Activated naive CD4-positive, alpha-beta T cell treated with anti-CD3 and anti-CD28 coated beads for 36 hours (primary cell): ENCODE measurements at regions not wholly inside any gene's neighbourhood (a gene's known extent, or its start where the extent isn't known, plus 50 kb on each side); places are given as distances from the start of the nearest gene placed in this dataset.

Source experiments
- CTCF ChIA-PET: fragments of 350-600 bp; sonication (Branson Sonifier 250); formaldehyde crosslinking; loops from one replicate; lab custom pipeline; 2021; ENCODE audit warnings: antibody characterized with exemption; lab: Charles Lee
- DNase-seq: peaks from one replicate; pipeline ENCODE4 v3.0.0-alpha.2; 2020
- H3K27ac Mint-ChIP-seq: one replicate; pipeline ENCODE4 v1.8.0; 2021; ENCODE audit warnings: mild to moderate bottlenecking, mixed read lengths
- H3K27me3 Mint-ChIP-seq: one replicate; pipeline ENCODE4 v1.8.0; 2021; ENCODE audit warnings: low read depth, mixed read lengths
- H3K36me3 Mint-ChIP-seq: one replicate; pipeline ENCODE4 v1.8.0; 2021; ENCODE audit warnings: low read depth, mixed read lengths
- H3K4me1 Mint-ChIP-seq: one replicate; pipeline ENCODE4 v1.8.0; 2021; ENCODE audit warnings: low read depth, mixed read lengths
- H3K4me3 Mint-ChIP-seq: one replicate; pipeline ENCODE4 v1.8.0; 2021; ENCODE audit warnings: mild to moderate bottlenecking, moderate library complexity, mixed read lengths
- H3K9me3 Mint-ChIP-seq: one replicate; pipeline ENCODE4 v1.8.0; 2021; ENCODE audit warnings: mixed read lengths
- intact Hi-C: fragments of 100-400 bp; cut with micrococcal nuclease; formaldehyde crosslinking; loops from one replicate; pipeline ENCODE4 v1.15.1; 2023

GRCh38 chr2:5507367-5507766, 184.8 kb upstream of the SOX11 start:
- Mint-ChIP-seq H3K4me1 (no peaks in the 10 kb centered on the region), H3K27ac (no peak overlapping the region), H3K9me3 (no peaks in the 10 kb centered on the region), H3K27me3 (no peaks in the 10 kb centered on the region), H3K36me3 (no peaks in the 10 kb centered on the region), H3K4me3 (no peak overlapping the region)
- DNase-seq: no peak
- intact Hi-C loops: no loop called here
- CTCF ChIA-PET: no interaction called here

- no peak overlapping the region for H3K27ac Mint-ChIP-seq
- no peak overlapping the region for H3K4me3 Mint-ChIP-seq
- H3K4me1 Mint-ChIP-seq: no peaks in the 10 kb centered on the region
- intact Hi-C loops: no loop called here
- CTCF ChIA-PET: no interaction called here
- DNase-seq: no peak
- H3K27me3 Mint-ChIP-seq: no peaks in the 10 kb centered on the region
- no peaks in the 10 kb centered on the region for H3K36me3 Mint-ChIP-seq
- no peaks in the 10 kb centered on the region for H3K9me3 Mint-ChIP-seq
Measured at GRCh38 chr2:5509362-5509761, 182.8 kb upstream of the SOX11 start.

GRCh38 chr2:5510082-5510481, 182.1 kb upstream of the SOX11 start:
- no peaks in the 10 kb centered on the region for H3K36me3 Mint-ChIP-seq
- DNase-seq: no peak
- H3K27me3 Mint-ChIP-seq: no peaks in the 10 kb centered on the region
- intact Hi-C loops: no loop called here
- H3K9me3 Mint-ChIP-seq: no peaks in the 10 kb centered on the region
- H3K27ac Mint-ChIP-seq: no peak overlapping the region
- CTCF ChIA-PET: no interaction called here
- H3K4me1 Mint-ChIP-seq: no peaks in the 10 kb centered on the region
- H3K4me3 Mint-ChIP-seq: no peak overlapping the region

GRCh38 chr2:5515693-5516092, 176.5 kb upstream of the SOX11 start:
- intact Hi-C loops: no loop called here
- no peaks in the 10 kb centered on the region for H3K36me3 Mint-ChIP-seq
- CTCF ChIA-PET: no interaction called here
- no peak overlapping the region for H3K4me3 Mint-ChIP-seq
- H3K27me3 Mint-ChIP-seq: no peaks in the 10 kb centered on the region
- DNase-seq: no peak
- H3K27ac Mint-ChIP-seq: no peak overlapping the region
- H3K9me3 Mint-ChIP-seq: no peaks in the 10 kb centered on the region
- no peaks in the 10 kb centered on the region for H3K4me1 Mint-ChIP-seq

GRCh38 chr2:5519286-5519685, 172.9 kb upstream of the SOX11 start:
- no peak for DNase-seq
- intact Hi-C loops: no loop called here
- Mint-ChIP-seq H3K4me3 (no peak overlapping the region), H3K4me1 (no peaks in the 10 kb centered on the region), H3K27me3 (no peaks in the 10 kb centered on the region), H3K36me3 (no peaks in the 10 kb centered on the region), H3K27ac (no peak overlapping the region), H3K9me3 (no peaks in the 10 kb centered on the region)
- CTCF ChIA-PET: no interaction called here

- CTCF ChIA-PET: interaction anchor here (0.6 kb wide), 2 partner anchors 11 to 141 kb away, joined by 3 to 4 read pairs; no protein-coding TSS in a partner anchor
- Mint-ChIP-seq H3K27me3 (no peaks in the 10 kb centered on the region), H3K36me3 (no peaks in the 10 kb centered on the region), H3K4me3 (no peak overlapping the region), H3K27ac (no peak overlapping the region), H3K4me1 (no peaks in the 10 kb centered on the region), H3K9me3 (no peaks in the 10 kb centered on the region)
- intact Hi-C loops: no loop called here
- DNase-seq: no peak
Measured at GRCh38 chr2:5520463-5520972, 171.7 kb upstream of the SOX11 start.

- Mint-ChIP-seq H3K36me3 (no peaks in the 10 kb centered on the region), H3K9me3 (no peaks in the 10 kb centered on the region), H3K4me1 (no peaks in the 10 kb centered on the region), H3K27me3 (no peaks in the 10 kb centered on the region), H3K27ac (no peak overlapping the region), H3K4me3 (no peak overlapping the region)
- CTCF ChIA-PET: no interaction called here
- intact Hi-C loops: no loop called here
- no peak for DNase-seq
Measured at GRCh38 chr2:5521461-5521860, 170.7 kb upstream of the SOX11 start.

- H3K4me3 Mint-ChIP-seq: no peak overlapping the region
- no peak overlapping the region for H3K27ac Mint-ChIP-seq
- intact Hi-C loops: no loop called here
- H3K36me3 Mint-ChIP-seq: no peaks in the 10 kb centered on the region
- DNase-seq: no peak
- H3K9me3 Mint-ChIP-seq: no peaks in the 10 kb centered on the region
- no peaks in the 10 kb centered on the region for H3K27me3 Mint-ChIP-seq
- no peaks in the 10 kb centered on the region for H3K4me1 Mint-ChIP-seq
- CTCF ChIA-PET: no interaction called here
Measured at GRCh38 chr2:5524551-5524950, 167.6 kb upstream of the SOX11 start.

- Mint-ChIP-seq H3K9me3 (peaks cover 1% of the 10 kb centered on the region), H3K4me1 (no peaks in the 10 kb centered on the region), H3K4me3 (no peak overlapping the region), H3K36me3 (no peaks in the 10 kb centered on the region), H3K27me3 (no peaks in the 10 kb centered on the region), H3K27ac (no peak overlapping the region)
- intact Hi-C loops: no loop called here
- CTCF ChIA-PET: no interaction called here
- no peak for DNase-seq
Measured at GRCh38 chr2:5528706-5529105, 163.5 kb upstream of the SOX11 start.

GRCh38 chr2:5530011-5530696, 162.0 kb upstream of the SOX11 start:
- intact Hi-C loops: no loop called here
- CTCF ChIA-PET: interaction anchor here (0.6 kb wide), 1 partner anchor 25 kb away, joined by 5 read pairs; no protein-coding TSS in a partner anchor
- Mint-ChIP-seq H3K27me3 (no peaks in the 10 kb centered on the region), H3K4me1 (no peaks in the 10 kb centered on the region), H3K9me3 (peaks cover 1% of the 10 kb centered on the region), H3K27ac (no peak overlapping the region), H3K4me3 (no peak overlapping the region), H3K36me3 (no peaks in the 10 kb centered on the region)
- no peak for DNase-seq

- CTCF ChIA-PET: interaction anchor here (0.8 kb wide), 1 partner anchor 1330 kb away, joined by 3 read pairs; the partner anchor contains the start of gene CMPK2
- no peaks in the 10 kb centered on the region for H3K27me3 Mint-ChIP-seq
Measured at GRCh38 chr2:5535301-5535700, 156.9 kb upstream of the SOX11 start.

GRCh38 chr2:5537180-5537688, 154.9 kb upstream of the SOX11 start:
- Mint-ChIP-seq H3K36me3 (no peaks in the 10 kb centered on the region), H3K4me3 (no peak overlapping the region), H3K27me3 (no peaks in the 10 kb centered on the region), H3K27ac (no peak overlapping the region), H3K9me3 (peaks cover 1% of the 10 kb centered on the region), H3K4me1 (no peaks in the 10 kb centered on the region)
- DNase-seq: no peak
- CTCF ChIA-PET: no interaction called here
- intact Hi-C loops: no loop called here

More at GRCh38 chr2:5535301-5535700, 156.9 kb upstream of the SOX11 start:
- DNase-seq: no peak
- intact Hi-C loops: no loop called here
- no peak overlapping the region for H3K4me3 Mint-ChIP-seq
- H3K27ac Mint-ChIP-seq: no peak overlapping the region
- H3K36me3 Mint-ChIP-seq: no peaks in the 10 kb centered on the region
- no peaks in the 10 kb centered on the region for H3K4me1 Mint-ChIP-seq
- peaks cover 1% of the 10 kb centered on the region for H3K9me3 Mint-ChIP-seq

GRCh38 chr2:5538313-5538712, 153.9 kb upstream of the SOX11 start:
- CTCF ChIA-PET: no interaction called here

More at GRCh38 chr2:5538313-5538712, 153.9 kb upstream of the SOX11 start:
- H3K4me3 Mint-ChIP-seq: no peak overlapping the region
- DNase-seq: no peak
- peaks cover 2% of the 10 kb centered on the region for H3K9me3 Mint-ChIP-seq
- H3K4me1 Mint-ChIP-seq: no peaks in the 10 kb centered on the region
- no peaks in the 10 kb centered on the region for H3K36me3 Mint-ChIP-seq
- no peak overlapping the region for H3K27ac Mint-ChIP-seq
- H3K27me3 Mint-ChIP-seq: no peaks in the 10 kb centered on the region
- intact Hi-C loops: no loop called here
